K562 (cell line): ENCODE measurements at regions not wholly inside any gene's neighbourhood (a gene's known extent, or its start where the extent isn't known, plus 50 kb on each side); places are given as distances from the start of the nearest gene placed in this dataset.

Experiments used
- CTBP1 ChIP-seq: fragments of 450-650 bp; IDR thresholded peaks from 2 replicates; pipeline ENCODE4 v1.6.1; 2016; ENCODE audit warnings: borderline replicate concordance
- DPF2 ChIP-seq: fragments of 450-650 bp; IDR thresholded peaks from 2 replicates; pipeline ENCODE4 v1.6.1; 2016
- GATAD2A ChIP-seq: fragments of 450-650 bp; IDR thresholded peaks from 2 replicates; pipeline ENCODE4 v1.6.1; 2017
- HNRNPUL1 ChIP-seq: fragments of 200-400 bp; formaldehyde crosslinking; IDR thresholded peaks from 2 replicates; pipeline ENCODE4 v1.6.1; 2017; ENCODE audit warnings: low read length
- NR2C1 ChIP-seq, 2 experiments: fragments of 450-650 bp; IDR thresholded peaks; 2 replicates each; pipeline ENCODE4 v1.6.1; 2017; ENCODE audit warnings: mild to moderate bottlenecking in 2 of 2, antibody characterized with exemption in 1 of 2, inconsistent platforms in 1 of 2, missing compliant biosample characterization in 1 of 2, missing genetic modification characterization in 1 of 2
- PCBP2 ChIP-seq: fragments of 200-400 bp; formaldehyde crosslinking; IDR thresholded peaks from 2 replicates; pipeline ENCODE4 v1.6.1; 2018; ENCODE audit warnings: low read length, low read depth, mild to moderate bottlenecking, moderate library complexity; ENCODE audit not compliant: poor library complexity, severe bottlenecking
- PTBP1 ChIP-seq: fragments of 200-400 bp; formaldehyde crosslinking; IDR thresholded peaks from 2 replicates; pipeline ENCODE4 v1.6.1; 2017; ENCODE audit warnings: low read depth, low read length
- PTTG1 ChIP-seq: fragments of 450-650 bp; IDR thresholded peaks from 2 replicates; pipeline ENCODE4 v1.6.1; 2016; ENCODE audit warnings: low read depth, mild to moderate bottlenecking, missing genetic modification characterization, missing compliant biosample characterization
- THAP12 ChIP-seq: fragments of 250-450 bp; sonication (Bioruptor Pico); IDR thresholded peaks from 2 replicates; pipeline ENCODE4 v1.9.0; 2021; ENCODE audit warnings: mild to moderate bottlenecking, inconsistent platforms
- THRAP3 ChIP-seq: fragments of 450-650 bp; IDR thresholded peaks from 2 replicates; pipeline ENCODE4 v1.6.1; 2016; ENCODE audit warnings: mild to moderate bottlenecking, inconsistent platforms, borderline replicate concordance
- TRIM25 ChIP-seq: fragments of 450-650 bp; IDR thresholded peaks from 2 replicates; pipeline ENCODE4 v1.7.0; 2016; ENCODE audit warnings: borderline replicate concordance
- TSC22D4 ChIP-seq: fragments of 450-650 bp; IDR thresholded peaks from 2 replicates; pipeline ENCODE4 v1.6.1; 2016; ENCODE audit warnings: missing genetic modification characterization, missing biosample characterization, control low read depth
- ZBTB11 ChIP-seq, 3 experiments: fragments of 200-800 bp in 1 of 3; fragments of 250-450 bp in 1 of 3; fragments of 450-650 bp in 1 of 3; sonication (Bioruptor Pico) in 1 of 3; sonication (Bioruptor generic) in 1 of 3; formaldehyde crosslinking in 1 of 3; IDR thresholded peaks; 2 replicates each; pipeline versions ENCODE4 v1.6.1 to v1.8.0; 2016 to 2022; ENCODE audit warnings: mild to moderate bottlenecking in 2 of 3, missing genetic modification characterization in 2 of 3, missing compliant biosample characterization in 1 of 3, moderate library complexity in 1 of 3
- ZBTB49 ChIP-seq: sonication (generic); formaldehyde crosslinking; IDR thresholded peaks from 2 replicates; pipeline ENCODE4 v1.8.0; 2022; ENCODE audit warnings: missing genetic modification reagents, mild to moderate bottlenecking, borderline replicate concordance
- ZNF449 ChIP-seq: fragments of 250-450 bp; sonication (Bioruptor Pico); IDR thresholded peaks from 2 replicates; pipeline ENCODE4 v1.8.0; 2022; ENCODE audit warnings: moderate library complexity, mild to moderate bottlenecking, inconsistent platforms
- ZSCAN29 ChIP-seq: fragments of 450-650 bp; IDR thresholded peaks from 2 replicates; pipeline ENCODE4 v1.6.1; 2017

GRCh38 chr6:27156874-27157458 lies 90.5 kb upstream of the PRSS16 start (continued):
- no peak for TF ChIP-seq PCBP2
- TF ChIP-seq ZSCAN29: no peak
- TF ChIP-seq TSC22D4: no peak
- peak; percentile 66; the same call in 1 of the 2 replicates for TF ChIP-seq DPF2
- TF ChIP-seq HNRNPUL1: no peak
- no peak for TF ChIP-seq CTBP1
- TF ChIP-seq ZNF449 (CRISPR knock-in tag): no peak
- TF ChIP-seq PTBP1: no peak
- TF ChIP-seq THRAP3: peak; percentile 87; the same call in 1 of the 2 replicates
- TF ChIP-seq THAP12 (CRISPR knock-in tag): no peak
- TF ChIP-seq PTTG1 (tag): no peak
- TF ChIP-seq ZBTB49 (CRISPR knock-in tag): no peak
- peak; percentile 34; the same call in 1 of the 2 replicates for TF ChIP-seq GATAD2A
- TF ChIP-seq ZBTB11 (CRISPR knock-in tag; IDR thresholded peaks at IDR 0.05): no peak
- TF ChIP-seq TRIM25: peak; percentile 96
- TF ChIP-seq NR2C1 (IDR thresholded peaks at IDR 0.05): no peak
- no peak for TF ChIP-seq NR2C1 (tag; IDR thresholded peaks at IDR 0.05)
